GM18951 (cell line): ENCODE measurements at regions not wholly inside any gene's neighbourhood (a gene's known extent, or its start where the extent isn't known, plus 50 kb on each side); places are given as distances from the start of the nearest gene placed in this dataset.
"Not testable (repeated sequence)": the region's sequence is repeated elsewhere in the genome, so short reads cannot be mapped to it uniquely, and the experiment has no call there.

Experiments used
- POLR2A ChIP-seq: IDR thresholded peaks from 4 replicates; pipeline ENCODE4 v1.6.1; 2011; ENCODE audit warnings: mild to moderate bottlenecking; ENCODE audit not compliant: insufficient read length, insufficient read depth; ENCODE audit errors: extremely low read depth
- in situ Hi-C: fragments of 300-500 bp; cut with MboI; formaldehyde crosslinking; loops from one replicate; pipeline ENCODE4 v1.12.0; 2022; ENCODE audit warnings: low sequenced_read_pairs, mixed read lengths, inconsistent platforms; ENCODE audit not compliant: unreplicated experiment

- no peak for TF ChIP-seq POLR2A
- in situ Hi-C loops, result no loop called here
These were observed 52.0 kb upstream of the FYN start for GRCh38 chr6:111925296-111925695.

- in situ Hi-C loops, result no loop called here
- no peak for TF ChIP-seq POLR2A
These were observed 53.6 kb upstream of the FYN start for GRCh38 chr6:111926731-111927302.

GRCh38 chr6:111927321-111927720 is 54.1 kb upstream of the FYN start:
- in situ Hi-C loops, result no loop called here
- no peak for TF ChIP-seq POLR2A

- no peak for TF ChIP-seq POLR2A
- in situ Hi-C loops, result no loop called here
These were observed 54.9 kb upstream of the FYN start for GRCh38 chr6:111928139-111928538.

- in situ Hi-C loops, result not testable (repeated sequence)
These were observed 61.4 kb upstream of the FYN start for GRCh38 chr6:111934611-111935010.

- in situ Hi-C loops, result no loop called here
- no peak for TF ChIP-seq POLR2A
These were observed 63.5 kb upstream of the FYN start for GRCh38 chr6:111936718-111937117.

GRCh38 chr6:111938710-111939109 is 65.5 kb upstream of the FYN start:
- no peak for TF ChIP-seq POLR2A
- in situ Hi-C loops, result no loop called here

GRCh38 chr6:111939902-111940301 is 66.7 kb upstream of the FYN start:
- TF ChIP-seq POLR2A, result no peak
- in situ Hi-C loops, result no loop called here

GRCh38 chr6:111940801-111941200 is 67.5 kb upstream of the FYN start:
- no peak for TF ChIP-seq POLR2A
- in situ Hi-C loops, result no loop called here

- in situ Hi-C loops, result no loop called here
These were observed 68.6 kb upstream of the FYN start for GRCh38 chr6:111941686-111942330.

GRCh38 chr6:111942561-111942960 is 69.3 kb upstream of the FYN start:
- in situ Hi-C loops, result no loop called here
- TF ChIP-seq POLR2A, result no peak

More at GRCh38 chr6:111941686-111942330, 68.6 kb upstream of the FYN start:
- no peak for TF ChIP-seq POLR2A

- in situ Hi-C loops, result no loop called here
These were observed 70.0 kb upstream of the FYN start for GRCh38 chr6:111943266-111943665.

GRCh38 chr6:111943726-111944125 is 70.5 kb upstream of the FYN start:
- no peak for TF ChIP-seq POLR2A
- in situ Hi-C loops, result no loop called here

More at GRCh38 chr6:111943266-111943665, 70.0 kb upstream of the FYN start:
- TF ChIP-seq POLR2A, result no peak

GRCh38 chr6:111944541-111944940 is 71.3 kb upstream of the FYN start:
- in situ Hi-C loops, result no loop called here
- TF ChIP-seq POLR2A, result no peak

GRCh38 chr6:111949546-111949945 is 76.3 kb upstream of the FYN start:
- in situ Hi-C loops, result no loop called here
- no peak for TF ChIP-seq POLR2A

GRCh38 chr6:111949984-111950383 is 76.7 kb upstream of the FYN start:
- in situ Hi-C loops, result not testable (repeated sequence)
